Parathyroid adenoma (tissue), 2 donors: ENCODE measurements at regions not wholly inside any gene's neighbourhood (a gene's known extent, or its start where the extent isn't known, plus 50 kb on each side); places are given as distances from the start of the nearest gene placed in this dataset.

Source experiments
- H2AFZ ChIP-seq: fragments of 300-600 bp; sonication (generic); one replicate; pipeline ENCODE4 v1.7.0; 2017; ENCODE audit warnings: antibody characterized with exemption, mild to moderate bottlenecking
- H3K27ac ChIP-seq: fragments of 300-600 bp; sonication (generic); one replicate; pipeline ENCODE4 v1.7.0; 2017
- H3K27me3 ChIP-seq: fragments of 300-600 bp; sonication (generic); one replicate; pipeline ENCODE4 v1.7.0; 2017; ENCODE audit warnings: low read length; ENCODE audit not compliant: control insufficient read depth, insufficient read depth
- H3K36me3 ChIP-seq: fragments of 300-600 bp; sonication (generic); one replicate; pipeline ENCODE4 v1.7.0; 2017; ENCODE audit warnings: low read length; ENCODE audit not compliant: control insufficient read depth, insufficient read depth
- H3K4me1 ChIP-seq: fragments of 300-600 bp; sonication (generic); one replicate; pipeline ENCODE4 v1.7.0; 2017; ENCODE audit warnings: control low read depth
- H3K4me2 ChIP-seq: fragments of 300-600 bp; sonication (generic); one replicate; pipeline ENCODE4 v1.7.0; 2017; ENCODE audit warnings: low read length
- H3K4me3 ChIP-seq: fragments of 300-600 bp; sonication (generic); one replicate; pipeline ENCODE4 v1.7.0; 2017; ENCODE audit warnings: low read depth, low read length
- H3K79me2 ChIP-seq: fragments of 300-600 bp; sonication (generic); one replicate; pipeline ENCODE4 v1.7.0; 2017; ENCODE audit warnings: control low read depth
- H3K9ac ChIP-seq: fragments of 300-600 bp; sonication (generic); one replicate; pipeline ENCODE4 v1.7.0; 2017; ENCODE audit warnings: mild to moderate bottlenecking
- H3K9me3 ChIP-seq: fragments of 300-600 bp; sonication (generic); one replicate; pipeline ENCODE4 v1.7.0; 2017; ENCODE audit warnings: low read length; ENCODE audit not compliant: control insufficient read depth
- TF ChIP-seq, protein P1 (sequence below): fragments of 300-600 bp; sonication (generic); IDR thresholded peaks from one replicate; pipeline ENCODE4 v1.7.0; 2017; ENCODE audit warnings: antibody characterized with exemption, mild to moderate bottlenecking
- donor health status: primary hyperparathyroidism.

DNA sequence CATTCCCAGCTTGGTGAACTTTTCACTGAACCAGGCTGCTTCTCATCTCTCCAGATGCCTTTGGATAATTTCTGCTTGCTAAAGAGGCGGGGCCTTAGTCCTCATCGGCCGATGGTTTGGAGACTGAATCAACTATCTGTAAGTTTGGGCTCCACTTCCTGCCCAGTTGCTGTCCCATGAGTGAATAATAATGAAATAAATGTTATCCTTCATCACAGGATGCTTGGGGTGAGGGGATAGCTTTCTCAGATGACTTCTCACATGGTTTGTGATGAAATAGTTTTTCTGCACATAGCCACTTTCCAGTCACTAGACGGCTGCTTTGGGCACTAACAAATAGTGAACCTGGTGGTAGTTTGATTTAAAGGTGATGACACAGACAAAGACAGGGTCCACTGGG lies 376.6 kb upstream of the TRIB2 start:
- Histone ChIP-seq H3K79me2 (no peaks in the 10 kb centered on the region), H3K4me3 (no peak overlapping the region), H3K9me3 (no peaks in the 10 kb centered on the region), H3K4me2 (no peak overlapping the region), H3K4me1 (no peaks in the 10 kb centered on the region), H3K27ac (no peak overlapping the region), H3K36me3 (no peaks in the 10 kb centered on the region), H3K27me3 (no peaks in the 10 kb centered on the region), H2AFZ (no peak overlapping the region), H3K9ac (no peak overlapping the region)
- TF ChIP-seq, protein P1, sequence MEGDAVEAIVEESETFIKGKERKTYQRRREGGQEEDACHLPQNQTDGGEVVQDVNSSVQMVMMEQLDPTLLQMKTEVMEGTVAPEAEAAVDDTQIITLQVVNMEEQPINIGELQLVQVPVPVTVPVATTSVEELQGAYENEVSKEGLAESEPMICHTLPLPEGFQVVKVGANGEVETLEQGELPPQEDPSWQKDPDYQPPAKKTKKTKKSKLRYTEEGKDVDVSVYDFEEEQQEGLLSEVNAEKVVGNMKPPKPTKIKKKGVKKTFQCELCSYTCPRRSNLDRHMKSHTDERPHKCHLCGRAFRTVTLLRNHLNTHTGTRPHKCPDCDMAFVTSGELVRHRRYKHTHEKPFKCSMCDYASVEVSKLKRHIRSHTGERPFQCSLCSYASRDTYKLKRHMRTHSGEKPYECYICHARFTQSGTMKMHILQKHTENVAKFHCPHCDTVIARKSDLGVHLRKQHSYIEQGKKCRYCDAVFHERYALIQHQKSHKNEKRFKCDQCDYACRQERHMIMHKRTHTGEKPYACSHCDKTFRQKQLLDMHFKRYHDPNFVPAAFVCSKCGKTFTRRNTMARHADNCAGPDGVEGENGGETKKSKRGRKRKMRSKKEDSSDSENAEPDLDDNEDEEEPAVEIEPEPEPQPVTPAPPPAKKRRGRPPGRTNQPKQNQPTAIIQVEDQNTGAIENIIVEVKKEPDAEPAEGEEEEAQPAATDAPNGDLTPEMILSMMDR = no peak

GRCh38 chr2:12341215-12341614 lies 375.5 kb upstream of the TRIB2 start:
- Histone ChIP-seq H3K4me3 (no peak overlapping the region), H3K4me2 (no peak overlapping the region), H3K27ac (no peak overlapping the region), H3K36me3 (no peaks in the 10 kb centered on the region), H3K4me1 (no peaks in the 10 kb centered on the region), H3K9me3 (no peaks in the 10 kb centered on the region), H3K9ac (no peak overlapping the region), H2AFZ (no peak overlapping the region), H3K27me3 (no peaks in the 10 kb centered on the region), H3K79me2 (no peaks in the 10 kb centered on the region)
- TF ChIP-seq, protein P1 = no peak

DNA sequence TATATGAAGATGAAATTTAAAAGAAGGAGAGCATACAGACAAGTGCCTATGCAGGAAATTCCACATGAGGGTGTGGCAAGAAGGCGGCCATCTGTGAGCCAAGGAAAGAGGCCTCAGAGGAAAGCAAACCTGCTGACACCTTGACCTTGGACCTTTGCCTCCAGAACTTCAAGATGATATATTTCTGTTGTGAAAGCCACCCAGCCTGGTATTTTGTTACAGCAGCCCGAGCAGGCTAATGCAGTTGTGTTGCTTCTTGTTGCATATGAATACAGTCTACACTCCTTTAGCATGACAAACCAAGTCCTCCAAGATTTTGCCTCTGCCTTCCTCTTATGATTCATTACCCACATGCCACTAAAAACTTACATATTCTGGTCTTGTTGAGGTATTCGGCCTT lies 374.8 kb upstream of the TRIB2 start:
- Histone ChIP-seq H2AFZ (no peak overlapping the region), H3K4me1 (no peaks in the 10 kb centered on the region), H3K36me3 (no peaks in the 10 kb centered on the region), H3K9me3 (no peaks in the 10 kb centered on the region), H3K79me2 (no peaks in the 10 kb centered on the region), H3K27me3 (no peaks in the 10 kb centered on the region), H3K9ac (no peak overlapping the region), H3K4me2 (no peak overlapping the region), H3K27ac (no peak overlapping the region), H3K4me3 (no peak overlapping the region)
- TF ChIP-seq, protein P1 = no peak

DNA sequence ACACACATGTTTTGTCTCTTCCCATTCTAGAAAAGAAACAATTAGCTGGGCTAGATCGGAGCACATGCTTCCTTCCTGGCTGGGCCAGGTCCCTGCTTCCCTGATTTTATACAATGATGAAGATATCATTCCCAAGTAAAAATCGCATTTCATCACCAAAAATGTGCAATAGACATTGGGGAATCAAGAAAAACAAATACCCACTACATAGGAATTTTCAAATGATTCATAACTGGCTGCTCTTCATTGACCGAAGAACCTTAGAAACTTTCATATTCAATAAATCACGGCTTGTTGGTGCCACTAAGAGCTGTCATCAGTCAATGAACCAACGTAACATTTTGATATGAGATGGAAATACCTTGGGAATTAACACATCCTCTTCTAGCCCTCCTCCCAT lies 373.6 kb upstream of the TRIB2 start:
- H3K79me2 ChIP-seq = no peaks in the 10 kb centered on the region
- H3K4me3 ChIP-seq = no peak overlapping the region
- no peak overlapping the region for H3K9ac ChIP-seq
- H3K4me1 ChIP-seq = no peaks in the 10 kb centered on the region
- no peaks in the 10 kb centered on the region for H3K27me3 ChIP-seq
- H2AFZ ChIP-seq = no peak overlapping the region
- TF ChIP-seq, protein P1 = no peak
- H3K4me2 ChIP-seq = no peak overlapping the region
- H3K27ac ChIP-seq = no peak overlapping the region
- H3K9me3 ChIP-seq = no peaks in the 10 kb centered on the region
- no peaks in the 10 kb centered on the region for H3K36me3 ChIP-seq

GRCh38 chr2:12347066-12347493 lies 369.7 kb upstream of the TRIB2 start:
- no peaks in the 10 kb centered on the region for H3K27me3 ChIP-seq
- H3K79me2 ChIP-seq = no peaks in the 10 kb centered on the region
- H3K4me1 ChIP-seq = no peaks in the 10 kb centered on the region
- H2AFZ ChIP-seq = no peak overlapping the region
- no peak overlapping the region for H3K9ac ChIP-seq
- H3K4me3 ChIP-seq = no peak overlapping the region
- H3K4me2 ChIP-seq = no peak overlapping the region
- no peaks in the 10 kb centered on the region for H3K36me3 ChIP-seq
- H3K9me3 ChIP-seq = no peaks in the 10 kb centered on the region
- no peak overlapping the region for H3K27ac ChIP-seq
- TF ChIP-seq, protein P1 = no peak
